Esophagus muscularis mucosa (tissue), 3 donors: ENCODE measurements at regions not wholly inside any gene's neighbourhood (a gene's known extent, or its start where the extent isn't known, plus 50 kb on each side); places are given as distances from the start of the nearest gene placed in this dataset.

Experiments used
- EP300 ChIP-seq: sonication (generic); formaldehyde crosslinking; IDR thresholded peaks from one replicate; pipeline ENCODE4 v1.6.1; 2017; ENCODE audit warnings: antibody characterized with exemption
- TF ChIP-seq, protein P1 (sequence below), 3 experiments: fragments of 200-600 bp in 2 of 3; fragments of 450-650 bp in 1 of 3; sonication (generic) in 2 of 3; IDR thresholded peaks; one replicate each; pipeline ENCODE4 v1.5.1; 2017 to 2019; ENCODE audit warnings: antibody characterized with exemption in 3 of 3, mild to moderate bottlenecking in 2 of 3, moderate library complexity in 1 of 3

DNA sequence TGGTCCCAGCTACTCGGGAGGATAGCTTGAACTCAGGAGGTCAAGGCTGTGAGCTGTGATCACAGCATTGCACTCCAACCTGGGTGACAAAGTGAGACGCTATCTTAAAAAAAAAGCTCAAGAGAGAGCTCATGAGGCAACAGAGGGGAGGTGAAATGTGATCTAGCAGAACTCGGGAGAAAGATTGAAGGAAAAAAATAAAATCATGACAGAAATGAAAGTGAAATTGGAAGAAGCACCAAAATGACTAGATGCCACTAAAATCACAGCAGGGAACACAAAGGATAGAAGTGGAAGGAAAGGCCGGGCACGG, 109.4 kb upstream of the BNIP2 start:
- TF ChIP-seq, protein P1, sequence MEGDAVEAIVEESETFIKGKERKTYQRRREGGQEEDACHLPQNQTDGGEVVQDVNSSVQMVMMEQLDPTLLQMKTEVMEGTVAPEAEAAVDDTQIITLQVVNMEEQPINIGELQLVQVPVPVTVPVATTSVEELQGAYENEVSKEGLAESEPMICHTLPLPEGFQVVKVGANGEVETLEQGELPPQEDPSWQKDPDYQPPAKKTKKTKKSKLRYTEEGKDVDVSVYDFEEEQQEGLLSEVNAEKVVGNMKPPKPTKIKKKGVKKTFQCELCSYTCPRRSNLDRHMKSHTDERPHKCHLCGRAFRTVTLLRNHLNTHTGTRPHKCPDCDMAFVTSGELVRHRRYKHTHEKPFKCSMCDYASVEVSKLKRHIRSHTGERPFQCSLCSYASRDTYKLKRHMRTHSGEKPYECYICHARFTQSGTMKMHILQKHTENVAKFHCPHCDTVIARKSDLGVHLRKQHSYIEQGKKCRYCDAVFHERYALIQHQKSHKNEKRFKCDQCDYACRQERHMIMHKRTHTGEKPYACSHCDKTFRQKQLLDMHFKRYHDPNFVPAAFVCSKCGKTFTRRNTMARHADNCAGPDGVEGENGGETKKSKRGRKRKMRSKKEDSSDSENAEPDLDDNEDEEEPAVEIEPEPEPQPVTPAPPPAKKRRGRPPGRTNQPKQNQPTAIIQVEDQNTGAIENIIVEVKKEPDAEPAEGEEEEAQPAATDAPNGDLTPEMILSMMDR (IDR thresholded peaks at IDR 0.05) = no peak
- no peak for TF ChIP-seq EP300
